GM19397 (cell line): ENCODE measurements at regions not wholly inside any gene's neighbourhood (a gene's known extent, or its start where the extent isn't known, plus 50 kb on each side); places are given as distances from the start of the nearest gene placed in this dataset.
"Not testable (repeated sequence)": the region's sequence is repeated elsewhere in the genome, so short reads cannot be mapped to it uniquely, and the experiment has no call there.

Experiments used
- ATAC-seq: cut with Tn5 transposase; IDR thresholded peaks from one replicate; pipeline ENCODE4 v1.9.1; 2021; ENCODE audit warnings: mild to moderate bottlenecking, moderate library complexity; ENCODE audit not compliant: unreplicated experiment

DNA sequence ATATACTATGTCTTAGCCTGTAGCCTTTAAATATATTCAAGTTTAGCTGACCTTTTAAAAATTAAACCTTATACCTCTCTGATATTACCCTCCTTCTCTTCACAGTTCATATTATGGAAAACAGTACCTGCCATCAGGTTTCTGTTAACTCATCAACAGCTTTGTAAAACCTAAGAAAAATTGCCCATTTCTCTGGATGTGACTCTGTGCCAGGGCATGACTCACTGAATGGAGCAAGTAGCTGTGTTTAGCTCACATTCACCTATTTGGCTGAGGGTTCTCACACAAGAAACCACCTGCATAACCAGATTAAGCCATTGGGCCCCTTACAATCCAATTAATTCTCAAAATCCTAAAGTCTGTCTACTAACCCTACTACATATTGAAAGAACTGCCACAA is 678.8 kb upstream of the MARCKS start:
- no peak for ATAC-seq

DNA sequence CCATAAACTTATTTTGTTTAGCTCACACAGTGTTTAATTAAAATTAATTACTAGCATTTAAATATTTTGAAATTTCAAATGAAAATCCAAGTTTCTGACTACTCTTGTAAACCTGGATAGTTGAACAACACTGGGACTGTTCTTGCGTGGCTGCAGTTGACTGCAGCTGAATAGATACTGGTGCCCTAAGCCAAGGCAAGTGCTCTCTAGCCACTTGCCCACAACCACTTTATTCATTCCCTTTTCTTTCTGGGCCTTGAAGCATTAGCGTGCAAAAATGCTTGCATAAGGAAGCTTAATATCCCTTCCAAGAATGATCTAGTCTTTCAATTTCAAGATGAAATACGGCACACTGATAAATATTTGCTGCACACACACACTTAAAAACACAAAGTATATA is 676.0 kb upstream of the MARCKS start:
- ATAC-seq = no peak

DNA sequence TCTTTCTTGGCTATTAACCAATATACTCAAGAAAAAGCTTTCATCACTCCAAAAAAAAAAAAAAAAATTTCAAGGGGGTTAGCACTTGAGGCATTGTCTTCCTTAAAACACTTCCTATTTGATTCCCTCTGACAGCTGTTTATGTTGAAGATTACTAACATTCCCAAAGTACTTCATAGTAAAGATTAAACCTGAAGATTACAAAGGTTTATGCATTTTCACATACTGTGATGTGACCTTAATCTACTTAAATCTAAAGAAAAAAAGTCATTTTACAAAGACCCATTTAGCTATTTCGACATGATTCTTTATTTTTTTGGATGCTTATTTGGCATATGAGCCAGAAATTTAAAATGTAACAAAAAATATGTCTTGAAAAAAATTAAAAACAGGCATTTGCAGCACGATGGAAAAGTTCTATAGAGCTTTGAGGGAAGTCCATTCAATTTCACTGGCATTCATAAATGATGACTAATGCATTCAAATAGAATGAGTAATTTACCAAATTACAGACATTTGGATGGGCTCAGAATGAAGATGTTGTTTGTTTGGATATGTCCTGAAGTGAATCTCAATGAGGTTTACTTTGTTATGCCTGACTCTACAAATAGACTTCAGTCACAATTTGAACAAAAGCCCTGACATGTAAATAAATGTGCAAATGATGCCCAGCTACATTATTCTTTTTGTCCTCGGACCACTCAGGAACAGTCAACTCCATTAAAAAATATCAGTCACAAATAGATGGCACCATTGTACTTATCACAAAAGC is 674.6 kb upstream of the MARCKS start:
- ATAC-seq = no peak

DNA sequence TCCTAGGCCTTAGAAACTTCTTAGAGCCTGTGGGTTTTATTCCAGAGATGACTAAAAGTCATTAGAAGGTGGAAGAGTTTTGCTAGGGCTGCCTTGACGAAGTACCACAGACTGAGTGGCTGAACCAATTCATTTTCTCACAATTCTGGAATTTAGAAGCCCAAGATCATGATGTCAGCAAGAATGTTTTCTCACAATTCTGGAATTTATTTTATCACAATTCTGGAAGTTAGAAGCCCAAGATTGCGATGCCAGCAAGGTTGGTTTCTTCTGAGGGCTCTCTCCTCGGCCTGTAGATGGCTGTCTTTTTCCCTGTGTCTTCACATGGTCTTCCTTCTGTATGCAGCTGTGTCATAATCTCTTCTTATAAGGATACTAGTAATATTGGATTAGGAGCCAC is 672.9 kb upstream of the MARCKS start:
- no peak for ATAC-seq

DNA sequence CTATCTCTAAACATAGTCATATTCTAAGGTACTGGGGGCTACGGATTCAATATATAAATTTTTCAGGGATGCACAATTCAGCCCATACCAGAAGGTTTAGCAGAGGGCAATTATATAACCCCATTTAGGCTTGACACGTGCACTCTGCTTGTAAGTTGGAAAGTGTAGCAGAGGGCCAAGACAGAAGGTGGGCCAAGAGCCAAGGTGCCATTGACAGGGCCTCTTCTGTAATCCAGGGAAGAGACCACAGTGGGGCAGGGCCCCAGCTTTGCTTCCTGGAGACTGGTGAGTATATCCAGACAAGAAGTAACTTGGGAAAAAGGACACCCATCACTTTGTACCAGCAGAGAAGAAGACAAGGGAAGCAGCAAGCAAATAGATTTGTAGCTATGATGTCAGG is 672.4 kb upstream of the MARCKS start:
- ATAC-seq = no peak

DNA sequence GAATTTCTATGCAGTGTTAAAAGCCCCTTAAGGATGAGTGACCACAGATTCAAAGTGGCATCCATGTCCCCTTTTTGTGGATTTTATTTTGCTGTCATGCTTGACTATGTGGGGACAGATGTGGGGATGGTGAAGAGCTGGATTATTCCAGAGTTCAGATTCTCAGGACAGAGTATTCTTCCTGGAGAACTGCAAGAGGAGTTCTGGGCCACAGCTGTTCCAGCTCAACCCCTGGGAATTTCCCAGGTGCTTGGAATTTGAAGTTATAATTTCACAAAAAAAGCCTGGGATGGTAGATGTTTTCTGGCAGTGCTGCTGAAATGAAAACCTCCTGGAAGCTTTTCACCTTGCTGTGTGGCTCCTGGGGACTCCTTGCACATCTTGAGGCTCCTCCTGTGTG is 671.8 kb upstream of the MARCKS start:
- ATAC-seq = no peak

DNA sequence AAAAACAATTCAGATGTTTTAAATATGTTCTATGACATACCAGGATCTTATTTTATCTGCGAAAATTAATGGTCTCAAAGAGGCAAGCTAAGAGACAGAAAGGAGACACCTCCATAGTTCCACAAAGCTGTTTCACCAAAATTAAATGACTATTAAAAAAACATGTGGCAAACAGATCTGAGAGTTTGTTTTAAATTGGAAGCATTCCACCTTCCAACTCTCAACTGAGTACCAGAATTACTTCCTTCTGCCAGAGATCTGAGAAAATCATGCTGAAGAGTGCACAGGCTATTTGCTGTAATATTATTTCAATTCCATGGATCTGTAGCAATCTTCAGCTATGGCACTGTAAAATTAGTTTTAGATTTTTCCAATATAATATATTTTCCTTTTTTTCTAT is 669.5 kb upstream of the MARCKS start:
- ATAC-seq = no peak

DNA sequence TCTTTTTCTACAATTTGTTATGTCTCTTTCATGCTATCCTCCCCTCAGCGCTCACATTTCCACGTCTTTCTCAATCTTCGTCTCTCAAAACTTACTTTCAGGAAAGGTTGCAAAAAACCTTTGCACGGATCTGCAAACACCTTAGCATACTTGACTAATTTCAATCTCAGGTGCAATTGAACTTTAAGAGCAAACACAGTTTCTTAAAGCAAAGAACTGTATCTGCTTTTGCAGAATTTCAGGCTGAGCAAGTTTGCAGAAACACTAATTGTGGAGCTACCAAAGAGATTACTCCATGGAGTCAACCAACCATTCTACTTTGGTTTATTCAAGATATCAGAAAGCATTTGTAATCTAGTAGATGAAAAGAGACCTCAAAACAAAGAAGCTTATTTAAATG is 668.2 kb upstream of the MARCKS start:
- ATAC-seq = no peak

DNA sequence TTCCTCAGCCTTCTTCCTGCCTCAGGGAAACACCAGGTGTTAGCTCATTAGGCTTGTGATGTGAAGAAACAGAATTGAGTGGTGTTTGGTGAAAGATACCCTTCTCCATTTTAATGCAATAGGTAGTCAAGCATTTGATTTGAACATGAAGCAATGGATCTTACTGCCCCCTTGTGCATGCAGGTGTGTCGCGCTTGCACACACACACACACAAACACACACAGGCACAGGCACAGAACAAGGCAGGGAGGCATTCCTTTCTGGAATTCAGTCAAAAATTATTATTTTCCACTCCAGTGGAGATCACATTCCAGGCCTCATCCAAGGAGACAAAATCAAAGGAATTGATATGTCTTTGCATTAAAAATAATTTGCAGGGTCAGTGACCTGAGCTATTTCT is 667.0 kb upstream of the MARCKS start:
- ATAC-seq = no peak

DNA sequence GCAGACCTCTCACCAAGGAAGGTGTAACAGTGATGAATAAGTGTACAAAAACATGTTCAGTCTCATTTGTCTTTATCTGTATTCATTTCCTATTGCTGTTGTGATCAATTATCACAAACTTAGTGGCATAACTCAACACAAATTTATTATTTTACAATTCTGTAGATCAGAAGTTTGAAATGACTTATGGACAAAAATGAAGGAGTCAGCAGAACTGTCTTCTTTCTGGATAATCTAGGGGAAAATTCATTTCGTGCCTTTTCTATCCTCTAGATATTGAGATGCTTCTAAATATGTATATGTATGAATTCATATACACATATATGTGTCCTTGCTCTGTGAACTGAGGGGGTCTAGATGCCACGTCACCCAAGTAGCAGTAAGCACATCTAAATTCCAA is 663.1 kb upstream of the MARCKS start:
- ATAC-seq = no peak

DNA sequence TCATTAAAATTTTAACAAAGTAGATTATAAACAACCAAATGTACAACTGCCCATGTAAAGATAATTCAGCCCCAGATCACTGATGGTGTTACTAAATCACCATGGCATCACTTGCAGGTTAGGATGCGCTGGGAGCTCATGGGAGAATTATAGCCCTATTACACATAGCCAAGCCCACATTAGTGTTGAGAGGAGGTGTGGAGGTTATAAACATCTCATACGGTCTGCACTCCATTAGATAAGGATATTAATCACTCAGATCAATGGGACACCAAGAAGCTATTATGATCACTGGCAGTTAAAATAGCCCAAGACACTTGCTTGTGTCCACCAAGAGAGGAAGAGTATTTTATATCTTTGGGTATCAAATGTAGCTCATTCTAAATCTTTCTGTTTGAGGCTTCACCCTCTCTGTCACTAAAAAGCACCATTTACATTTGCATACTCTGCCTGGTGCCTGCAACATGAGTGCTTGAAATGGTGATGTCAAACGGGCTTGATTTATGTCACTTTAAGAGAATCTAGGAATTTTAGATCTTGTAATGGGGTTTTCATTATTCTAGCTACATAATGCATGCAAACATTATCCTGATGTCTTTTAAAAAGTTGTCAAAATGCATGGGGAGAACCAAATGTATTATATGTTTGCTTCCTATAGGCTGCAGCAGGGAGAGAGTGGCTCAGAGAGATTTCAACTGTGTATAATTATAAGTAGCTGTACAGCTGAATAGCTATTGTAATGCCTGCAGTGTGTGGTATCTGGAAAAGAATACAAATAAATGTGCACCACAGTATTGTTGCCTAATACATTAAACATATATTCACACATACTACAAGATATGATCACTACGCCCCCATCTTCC is 654.1 kb upstream of the MARCKS start:
- ATAC-seq = no peak

DNA sequence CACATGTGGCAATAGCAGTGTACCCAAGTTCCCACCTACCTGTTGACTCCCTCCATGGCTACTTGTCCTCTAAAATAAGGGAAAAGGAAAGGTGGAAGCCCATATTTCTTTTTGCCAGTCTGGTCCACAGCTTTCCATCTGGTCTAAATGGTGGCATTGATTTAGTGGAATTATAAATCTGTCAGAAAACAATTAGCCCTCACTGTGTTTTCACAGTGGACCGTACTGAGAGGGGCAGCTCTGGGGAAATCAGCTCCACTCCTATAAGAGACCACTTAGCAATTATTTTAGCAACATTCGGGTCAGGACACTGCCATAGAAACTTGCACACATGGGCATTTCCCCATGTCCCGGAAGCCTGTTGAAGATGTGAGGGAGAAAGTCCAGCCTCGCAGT is 653.4 kb upstream of the MARCKS start:
- no peak for ATAC-seq

DNA sequence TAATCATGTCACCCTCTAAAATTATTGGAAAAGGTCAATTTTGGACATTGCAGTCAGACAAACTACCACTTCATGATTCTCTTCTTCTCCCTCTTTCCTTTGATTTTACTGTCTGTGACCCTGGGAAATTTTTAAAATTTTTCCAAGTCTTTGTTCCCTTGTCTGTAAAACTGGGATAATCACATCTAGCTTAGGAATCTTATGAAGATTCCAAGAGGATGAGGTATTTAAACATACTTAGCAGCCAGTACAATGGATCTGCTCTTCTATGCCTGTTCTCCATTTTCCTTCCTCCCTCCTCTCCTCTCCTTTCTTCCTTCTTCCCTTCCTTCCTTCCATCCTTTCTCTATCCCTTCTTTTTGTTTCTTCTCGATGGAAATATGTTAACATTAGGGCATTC is 651.6 kb upstream of the MARCKS start:
- no peak for ATAC-seq

DNA sequence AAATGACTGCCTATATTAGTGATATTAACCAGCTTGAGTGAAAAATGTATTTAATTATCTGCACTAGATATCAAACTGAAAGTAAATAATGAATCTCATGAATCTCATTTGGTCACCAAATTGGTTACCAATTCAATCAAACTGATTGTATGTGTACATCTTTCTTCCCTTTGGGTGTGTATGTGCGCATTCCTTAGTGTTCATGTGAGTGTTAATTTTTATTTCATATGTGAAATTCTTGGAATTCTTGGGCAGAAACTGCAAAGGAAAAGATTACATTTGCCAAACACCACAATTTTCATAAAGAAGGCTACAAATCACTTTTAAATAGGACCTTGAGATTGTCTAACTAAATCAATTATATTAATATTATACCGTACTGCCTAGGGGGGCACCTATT is 648.4 kb upstream of the MARCKS start:
- no peak for ATAC-seq

DNA sequence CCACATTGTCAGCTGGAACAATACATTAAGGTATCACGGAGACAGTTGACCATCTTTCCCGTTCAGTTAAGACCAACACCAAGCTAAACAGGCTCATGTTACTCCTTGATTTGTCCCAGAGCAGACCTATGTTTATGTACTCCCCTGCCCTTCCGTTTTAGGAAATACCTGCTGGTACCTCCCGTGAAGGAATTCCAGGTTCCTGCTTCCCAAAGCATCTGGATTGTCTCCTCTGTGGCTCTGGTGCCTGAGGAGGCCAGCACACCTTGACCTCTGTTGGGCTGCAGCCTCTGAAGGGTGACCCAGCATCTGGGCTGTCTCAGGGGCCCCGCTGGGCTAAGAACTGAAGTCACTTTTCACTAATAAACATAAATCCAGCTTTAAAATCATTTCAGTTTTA is 647.8 kb upstream of the MARCKS start:
- ATAC-seq = no peak

DNA sequence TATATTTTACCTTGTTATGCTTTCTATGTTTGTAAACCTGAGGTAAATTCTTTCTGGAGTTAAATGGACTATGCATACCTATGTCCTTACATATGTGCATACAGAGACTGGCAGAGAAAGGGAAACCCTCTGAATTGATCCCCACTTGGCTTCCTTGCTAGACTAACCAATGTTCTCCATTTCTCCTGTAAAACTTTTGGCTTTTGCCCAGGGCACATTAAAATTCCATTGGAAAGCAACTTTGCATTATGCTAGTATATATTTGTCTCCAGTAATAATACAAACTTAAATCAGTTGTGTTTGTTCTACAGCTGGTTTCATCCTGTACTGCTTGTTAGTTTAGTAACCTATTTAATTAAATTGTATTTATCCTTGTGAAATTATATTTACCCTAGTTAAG is 646.0 kb upstream of the MARCKS start:
- no peak for ATAC-seq

DNA sequence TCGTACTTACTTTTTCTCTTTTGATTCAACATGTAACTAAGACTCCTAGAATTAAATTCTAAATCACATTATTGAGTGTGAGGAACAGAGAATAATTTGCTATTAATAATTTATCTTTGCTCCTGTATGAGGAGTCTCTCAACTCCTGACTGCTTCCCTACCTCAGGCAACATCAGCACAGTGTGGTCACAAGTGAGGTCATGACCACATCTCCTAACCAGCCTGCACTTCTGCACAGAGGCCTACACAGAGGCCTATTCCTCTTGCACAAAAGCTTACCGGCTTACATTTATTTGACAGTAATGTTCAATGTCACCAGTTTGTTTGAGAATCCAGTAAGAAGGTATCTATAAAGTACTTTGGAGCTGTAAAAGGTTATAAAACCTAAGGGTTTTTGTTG is 637.4 kb upstream of the MARCKS start:
- ATAC-seq = no peak

DNA sequence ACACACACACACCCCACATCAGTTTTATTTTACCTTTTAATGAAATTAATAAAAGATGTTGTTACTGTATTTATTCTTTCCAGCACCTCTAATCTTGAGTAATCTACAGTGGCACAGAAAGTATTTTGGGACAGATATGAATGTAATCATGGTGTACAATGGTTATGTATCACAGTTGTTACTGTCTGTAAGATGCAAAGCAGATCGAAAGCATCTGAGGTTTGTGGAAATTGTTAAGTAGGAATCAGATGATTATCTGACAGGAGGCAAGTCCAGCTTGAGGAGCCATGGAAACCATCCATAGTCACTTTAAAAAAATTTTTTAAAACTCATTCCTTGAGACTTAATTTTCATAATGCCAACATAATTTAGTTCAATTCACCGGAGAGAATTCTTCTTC is 636.3 kb upstream of the MARCKS start:
- ATAC-seq = no peak

DNA sequence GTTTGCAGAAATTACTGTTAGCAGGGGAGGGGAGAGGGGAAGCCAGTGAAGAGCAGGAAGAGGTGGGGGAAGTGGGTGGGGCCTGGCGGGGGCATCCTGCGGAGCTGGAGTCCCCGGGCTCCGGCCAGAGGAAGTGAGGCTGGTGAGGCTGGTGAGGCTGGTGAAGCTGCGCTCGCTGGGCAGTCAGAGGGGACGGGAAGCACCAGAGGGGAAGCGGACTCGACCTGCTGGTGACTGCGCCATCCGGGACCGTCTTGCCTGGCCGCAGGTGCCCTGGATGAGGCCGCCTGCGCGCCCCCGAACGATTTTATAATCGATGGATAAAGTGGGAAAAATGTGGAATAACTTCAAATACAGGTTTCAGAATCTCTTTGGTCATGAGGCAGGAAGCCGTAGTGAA is 635.3 kb upstream of the MARCKS start:
- ATAC-seq = no peak

DNA sequence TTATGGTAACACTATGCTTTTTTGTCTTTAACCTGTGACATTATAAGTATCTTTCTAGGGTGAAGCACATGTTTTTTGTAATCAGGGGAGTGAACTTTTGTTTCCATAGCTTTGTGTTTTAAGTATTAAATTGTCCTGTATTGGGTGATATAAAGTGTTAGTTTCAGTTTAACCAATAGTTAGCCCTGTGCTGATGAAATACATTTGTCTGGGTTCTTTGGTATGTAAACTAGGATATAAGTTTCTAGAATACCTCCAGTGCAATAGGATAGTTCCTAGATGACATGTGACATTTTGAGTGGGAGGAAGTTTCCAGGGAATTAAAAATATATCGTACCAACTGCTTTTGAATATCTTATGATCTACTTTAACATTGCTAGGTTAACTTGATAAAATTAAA is 611.0 kb upstream of the MARCKS start:
- ATAC-seq = no peak

DNA sequence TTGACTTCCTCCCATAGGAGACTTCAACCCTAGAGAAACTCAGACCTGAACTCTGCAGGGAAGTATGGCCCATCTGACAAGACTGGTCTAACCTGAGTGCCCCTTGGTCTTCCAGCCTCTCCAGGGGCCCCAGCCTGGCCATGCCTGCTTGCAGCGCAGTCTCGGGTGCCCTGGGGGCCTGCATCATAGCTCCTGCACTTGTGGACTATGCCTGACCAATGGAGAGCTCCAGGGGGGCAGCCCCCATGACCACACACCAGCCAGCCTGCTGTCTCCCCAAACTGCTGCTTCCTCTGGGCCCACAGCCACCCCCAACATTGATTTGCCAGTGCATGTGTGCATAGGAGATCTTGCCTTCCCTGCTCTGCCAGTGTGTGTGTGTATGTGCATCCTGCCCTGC is 608.6 kb upstream of the MARCKS start:
- ATAC-seq = no peak

DNA sequence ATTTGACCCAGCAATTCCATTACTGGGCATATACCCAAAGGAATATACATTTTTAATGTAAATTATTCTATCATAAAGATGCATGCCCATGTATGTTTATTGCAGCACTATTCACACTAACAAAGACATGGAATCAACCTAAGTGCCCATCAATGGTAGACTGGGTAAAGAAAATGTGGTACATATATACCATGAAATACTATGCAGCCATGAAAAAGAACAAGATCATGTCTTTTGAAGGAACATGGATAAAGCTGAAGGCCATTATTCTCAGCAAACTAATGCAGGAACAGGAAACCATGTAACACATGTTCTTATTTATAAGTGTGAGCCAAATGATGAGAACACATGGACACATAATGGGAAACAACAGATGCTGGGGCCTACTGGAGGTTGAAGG is 603.0 kb upstream of the MARCKS start:
- not testable (repeated sequence) for ATAC-seq
